Gastrocnemius medialis (tissue), 4 donors: ENCODE measurements at regions not wholly inside any gene's neighbourhood (a gene's known extent, or its start where the extent isn't known, plus 50 kb on each side); places are given as distances from the start of the nearest gene placed in this dataset.

Experiments
- POLR2A ChIP-seq, 2 donors: fragments of 450-650 bp; IDR thresholded peaks; one replicate each; pipeline ENCODE4 v1.6.1; 2017; ENCODE audit warnings: antibody characterized with exemption in 2 of 2, mild to moderate bottlenecking in 2 of 2, moderate library complexity in 2 of 2
- TF ChIP-seq, protein P1 (sequence below), 5 experiments: fragments of 450-650 bp in 3 of 5; fragments of 200-600 bp in 2 of 5; sonication (generic) in 2 of 5; IDR thresholded peaks in 4 of 5; conservative IDR thresholded peaks in 1 of 5; 1 replicate in 4 of 5; 2 replicates in 1 of 5; pipeline ENCODE4 v1.5.1; 2016 to 2019; ENCODE audit warnings: antibody characterized with exemption in 5 of 5, mild to moderate bottlenecking in 3 of 5, moderate library complexity in 3 of 5

DNA sequence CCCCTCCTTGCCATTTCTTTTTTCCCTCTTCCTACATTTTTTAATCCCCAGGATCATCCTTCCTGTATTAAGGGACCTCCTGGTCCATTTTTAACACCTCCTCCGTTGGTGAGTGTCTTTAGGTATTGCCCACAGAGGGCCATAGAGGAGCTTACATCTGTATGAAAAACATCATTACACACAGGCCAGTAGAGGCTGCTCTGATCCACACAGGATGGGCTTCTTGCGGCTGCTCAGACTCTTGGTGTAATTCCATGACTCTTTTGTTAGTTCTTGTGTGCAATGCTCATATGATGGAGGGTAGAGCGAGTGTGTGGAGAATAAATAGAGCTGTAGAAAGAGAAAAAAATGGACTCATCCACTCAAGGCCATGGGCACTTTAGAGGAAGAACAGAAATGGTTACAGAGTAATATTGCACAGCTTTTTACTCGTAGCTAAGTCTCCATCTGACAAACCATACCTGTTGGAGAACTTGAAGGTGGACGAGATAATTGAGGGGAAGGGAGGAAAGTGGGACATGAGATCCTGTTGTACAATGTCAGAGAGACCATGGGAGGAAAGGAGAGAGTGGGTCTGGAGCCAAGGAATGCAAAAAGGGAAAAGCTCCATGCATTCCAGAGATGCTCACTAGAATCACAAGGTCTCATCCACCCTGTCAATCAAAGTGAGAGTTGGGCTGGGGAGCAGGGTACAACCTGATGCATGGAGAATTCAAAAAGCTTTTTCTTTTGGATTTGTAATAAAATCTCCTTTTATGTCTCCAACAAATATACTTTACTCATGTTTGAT, 129.7 kb upstream of the TNP1 start:
- no peak for TF ChIP-seq POLR2A (IDR thresholded peaks at IDR 0.05)
- TF ChIP-seq, protein P1, sequence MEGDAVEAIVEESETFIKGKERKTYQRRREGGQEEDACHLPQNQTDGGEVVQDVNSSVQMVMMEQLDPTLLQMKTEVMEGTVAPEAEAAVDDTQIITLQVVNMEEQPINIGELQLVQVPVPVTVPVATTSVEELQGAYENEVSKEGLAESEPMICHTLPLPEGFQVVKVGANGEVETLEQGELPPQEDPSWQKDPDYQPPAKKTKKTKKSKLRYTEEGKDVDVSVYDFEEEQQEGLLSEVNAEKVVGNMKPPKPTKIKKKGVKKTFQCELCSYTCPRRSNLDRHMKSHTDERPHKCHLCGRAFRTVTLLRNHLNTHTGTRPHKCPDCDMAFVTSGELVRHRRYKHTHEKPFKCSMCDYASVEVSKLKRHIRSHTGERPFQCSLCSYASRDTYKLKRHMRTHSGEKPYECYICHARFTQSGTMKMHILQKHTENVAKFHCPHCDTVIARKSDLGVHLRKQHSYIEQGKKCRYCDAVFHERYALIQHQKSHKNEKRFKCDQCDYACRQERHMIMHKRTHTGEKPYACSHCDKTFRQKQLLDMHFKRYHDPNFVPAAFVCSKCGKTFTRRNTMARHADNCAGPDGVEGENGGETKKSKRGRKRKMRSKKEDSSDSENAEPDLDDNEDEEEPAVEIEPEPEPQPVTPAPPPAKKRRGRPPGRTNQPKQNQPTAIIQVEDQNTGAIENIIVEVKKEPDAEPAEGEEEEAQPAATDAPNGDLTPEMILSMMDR (IDR thresholded peaks at IDR 0.05 in 4 of 5, conservative IDR thresholded peaks at IDR 0.05 in 1 of 5) = no peak
